HG03159 (cell line): ENCODE measurements at regions not wholly inside any gene's neighbourhood (a gene's known extent, or its start where the extent isn't known, plus 50 kb on each side); places are given as distances from the start of the nearest gene placed in this dataset.

Experiments
- ATAC-seq: cut with Tn5 transposase; IDR thresholded peaks from one replicate; pipeline ENCODE4 v1.9.1; 2021; ENCODE audit warnings: mild to moderate bottlenecking, moderate library complexity; ENCODE audit not compliant: unreplicated experiment

- no peak for ATAC-seq
Measured at GRCh38 chr20:50311308-50312001, 120.8 kb downstream of the CEBPB start.

GRCh38 chr20:50312002-50312681, 121.5 kb downstream of the CEBPB start:
- ATAC-seq: no peak

- no peak for ATAC-seq
Measured at GRCh38 chr20:50312682-50313521, 122.3 kb downstream of the CEBPB start.

GRCh38 chr20:50313522-50313820, 122.8 kb downstream of the CEBPB start:
- no peak for ATAC-seq

GRCh38 chr20:50313827-50314677, 123.4 kb downstream of the CEBPB start:
- ATAC-seq: no peak

- ATAC-seq: no peak
Measured at GRCh38 chr20:50314678-50315335, 124.2 kb downstream of the CEBPB start.

- no peak for ATAC-seq
Measured at GRCh38 chr20:50315586-50316551, 125.2 kb downstream of the CEBPB start.

- ATAC-seq: no peak
Measured at GRCh38 chr20:50317116-50317515, 126.5 kb downstream of the CEBPB start.

GRCh38 chr20:50317609-50318008, 127.0 kb downstream of the CEBPB start:
- no peak for ATAC-seq

GRCh38 chr20:50318710-50319109, 128.1 kb downstream of the CEBPB start:
- ATAC-seq: no peak

- no peak for ATAC-seq
Measured at GRCh38 chr20:50320005-50320900, 129.6 kb downstream of the CEBPB start.

GRCh38 chr20:50320901-50321796, 130.5 kb downstream of the CEBPB start:
- no peak for ATAC-seq

- ATAC-seq: no peak
Measured at GRCh38 chr20:50321797-50322480, 131.3 kb downstream of the CEBPB start.

- ATAC-seq: no peak
Measured at GRCh38 chr20:50322703-50323131, 132.1 kb downstream of the CEBPB start.

GRCh38 chr20:50323209-50323608, 132.6 kb downstream of the CEBPB start:
- ATAC-seq: no peak
